ENCODE measurements at regions not wholly inside any gene's neighbourhood (a gene's known extent, or its start where the extent isn't known, plus 50 kb on each side); places are given as distances from the start of the nearest gene placed in this dataset.

GRCh38 chr13:98632961-98633360 lies 56.1 kb upstream of the STK24 start:
- no peak for TF ChIP-seq CTCF (IDR thresholded peaks at IDR 0.05; ENCODE audit: low read depth, low read length)
- Histone ChIP-seq H3K36me3 (no peaks in the 10 kb centered on the region), H3K9me3 (ENCODE audit: severe bottlenecking) (no peaks in the 10 kb centered on the region), H3K4me3 (ENCODE audit: low read depth, low read length) (no peak overlapping the region), H3K27ac (no peak overlapping the region), H3K27me3 (ENCODE audit: insufficient read depth, low read depth, severe bottlenecking) (no peaks in the 10 kb centered on the region)
- DNase-seq, result peak; percentile 0

GRCh38 chr13:98629055-98629454 lies 52.1 kb upstream of the STK24 start:
- Histone ChIP-seq H3K9me3 (ENCODE audit: severe bottlenecking) (peaks cover 2% of the 10 kb centered on the region), H3K27me3 (ENCODE audit: insufficient read depth, low read depth, severe bottlenecking) (no peaks in the 10 kb centered on the region), H3K27ac (no peak overlapping the region), H3K4me3 (ENCODE audit: low read depth, low read length) (no peak overlapping the region), H3K36me3 (no peaks in the 10 kb centered on the region)
- DNase-seq, result no peak
- TF ChIP-seq CTCF (IDR thresholded peaks at IDR 0.05; ENCODE audit: low read depth, low read length), result no peak
